H1 (cell line): ENCODE measurements at regions not wholly inside any gene's neighbourhood (a gene's known extent, or its start where the extent isn't known, plus 50 kb on each side); places are given as distances from the start of the nearest gene placed in this dataset.

ENCODE experiments used
- CTCF ChIA-PET: fragments of 300-600 bp; sonication (Branson Sonifier 250); formaldehyde crosslinking; loops from one replicate; lab custom pipeline; 2021; ENCODE audit not compliant: partially characterized antibody; lab: Charles Lee
- POLR2A ChIA-PET: fragments of 300-600 bp; sonication (Branson Sonifier 250); formaldehyde crosslinking; loops from one replicate; lab custom pipeline; 2021; ENCODE audit warnings: inconsistent platforms; ENCODE audit not compliant: partially characterized antibody; lab: Charles Lee
- DNase-seq, 2 experiments: peaks; one replicate each; pipeline versions ENCODE4 v3.0.0 to v3.0.0-alpha.2; 2010 to 2022; ENCODE audit warnings: low spot score in 2 of 2, low read depth in 1 of 2, mixed read lengths in 1 of 2
- FAIRE-seq: peaks from 2 replicates; lab custom pipeline; 2011; peaks lifted over from hg19 to GRCh38; lab: Jason Lieb, UNC
- H2AFZ ChIP-seq: 2 replicates; pipeline ENCODE4 v1.8.1; 2012; ENCODE audit warnings: low read length, inconsistent platforms
- H2AK5ac ChIP-seq: 2 replicates; pipeline ENCODE4 v1.6.1; 2013; ENCODE audit warnings: low read depth, low read length
- H2BK120ac ChIP-seq: replicated peaks from 2 replicates; pipeline ENCODE3; 2013; ENCODE audit warnings: low read depth, low read length, inconsistent platforms
- H2BK12ac ChIP-seq: 2 replicates; pipeline ENCODE4 v1.6.1; 2013; ENCODE audit warnings: low read depth, low read length
- H2BK15ac ChIP-seq: 2 replicates; pipeline ENCODE4 v1.6.1; 2013; ENCODE audit warnings: low read length
- H2BK20ac ChIP-seq: 2 replicates; pipeline ENCODE4 v1.6.1; 2013; ENCODE audit warnings: low read length
- H2BK5ac ChIP-seq: 2 replicates; pipeline ENCODE4 v1.6.1; 2013; ENCODE audit warnings: low read depth, low read length
- H3K14ac ChIP-seq: 2 replicates; pipeline ENCODE4 v1.6.1; 2013; ENCODE audit warnings: inconsistent platforms; ENCODE audit not compliant: insufficient read length
- H3K18ac ChIP-seq: 2 replicates; pipeline ENCODE4 v1.6.1; 2013; ENCODE audit warnings: low read length; ENCODE audit errors: extremely low read depth
- H3K23ac ChIP-seq: 2 replicates; pipeline ENCODE4 v1.6.1; 2013; ENCODE audit warnings: inconsistent platforms; ENCODE audit not compliant: insufficient read length
- H3K23me2 ChIP-seq: 2 replicates; pipeline ENCODE4 v1.6.1; 2013; ENCODE audit warnings: low read depth, low read length
- H3K27ac ChIP-seq: 2 replicates; pipeline ENCODE4 v1.6.1; 2011; ENCODE audit warnings: low read depth, low read length, inconsistent platforms
- H3K27me3 ChIP-seq, 4 experiments: replicated peaks in 1 of 4; 1 replicate in 1 of 4; 2 replicates in 3 of 4; pipeline versions ENCODE4 v1.6.1 to v1.8.1; 2011 to 2013; ENCODE audit warnings: low read length in 3 of 4, mild to moderate bottlenecking in 3 of 4, inconsistent platforms in 2 of 4, mixed read lengths in 2 of 4, moderate library complexity in 1 of 4; ENCODE audit not compliant: control insufficient read depth in 3 of 4, insufficient read depth in 3 of 4; ENCODE audit errors: extremely low read depth in 1 of 4
- H3K36me3 ChIP-seq, 4 experiments: 2 replicates each; pipeline versions ENCODE4 v1.6.1 to v1.8.1; 2011 to 2013; ENCODE audit warnings: mild to moderate bottlenecking in 4 of 4, low read length in 3 of 4, moderate library complexity in 2 of 4, control low read depth in 1 of 4, inconsistent platforms in 1 of 4; ENCODE audit not compliant: insufficient read depth in 4 of 4, control insufficient read depth in 2 of 4
- H3K4ac ChIP-seq: replicated peaks from 2 replicates; pipeline ENCODE3; 2013; ENCODE audit warnings: low read length, low read depth, mixed read lengths, inconsistent platforms; ENCODE audit not compliant: insufficient read length
- H3K4me1 ChIP-seq, 4 experiments: replicated peaks in 1 of 4; 1 replicate in 1 of 4; 2 replicates in 3 of 4; pipeline versions ENCODE4 v1.6.1 to v1.8.1; 2011 to 2013; ENCODE audit warnings: low read length in 3 of 4, inconsistent platforms in 2 of 4, mixed read lengths in 1 of 4; ENCODE audit not compliant: insufficient read depth in 4 of 4, control insufficient read depth in 3 of 4
- H3K4me2 ChIP-seq, 2 experiments: 2 replicates each; pipeline versions ENCODE4 v1.6.1 to v1.8.1; 2011 to 2013; ENCODE audit warnings: low read depth in 2 of 2, low read length in 2 of 2, control low read depth in 1 of 2, inconsistent platforms in 1 of 2, mild to moderate bottlenecking in 1 of 2; ENCODE audit not compliant: insufficient read depth in 1 of 2
- H3K4me3 ChIP-seq, 4 experiments: fragments of 200-600, 300-600 bp in 1 of 4; sonication (generic), shearing (Covaris generic), sonication (Bioruptor Twin) in 1 of 4; 2 replicates each; pipeline versions ENCODE4 v1.5.1 to v1.8.1; 2011 to 2016; ENCODE audit warnings: low read length in 4 of 4, low read depth in 3 of 4, control low read depth in 2 of 4, inconsistent platforms in 2 of 4, mild to moderate bottlenecking in 2 of 4, mixed read lengths in 1 of 4, moderate library complexity in 1 of 4; ENCODE audit not compliant: insufficient read depth in 2 of 4; ENCODE audit errors: extremely low read depth in 1 of 4
- H3K56ac ChIP-seq: replicated peaks from 2 replicates; pipeline ENCODE3; 2013; ENCODE audit warnings: low read depth, mild to moderate bottlenecking, mixed read lengths, low read length, inconsistent platforms; ENCODE audit not compliant: insufficient read length
- H3K79me1 ChIP-seq: 2 replicates; pipeline ENCODE4 v1.6.1; 2013; ENCODE audit warnings: low read depth, low read length, control low read depth
- H3K79me2 ChIP-seq, 2 experiments: 2 replicates each; pipeline versions ENCODE4 v1.6.1 to v1.8.1; 2012 to 2013; ENCODE audit warnings: low read length in 2 of 2, mild to moderate bottlenecking in 2 of 2, inconsistent platforms in 1 of 2; ENCODE audit not compliant: insufficient read depth in 2 of 2, control insufficient read depth in 1 of 2
- H3K9ac ChIP-seq, 4 experiments: replicated peaks in 1 of 4; 1 replicate in 1 of 4; 2 replicates in 3 of 4; pipeline versions ENCODE4 v1.6.1 to v1.8.1; 2011 to 2013; ENCODE audit warnings: low read depth in 3 of 4, low read length in 3 of 4, control low read depth in 2 of 4, mild to moderate bottlenecking in 2 of 4, moderate library complexity in 2 of 4, inconsistent platforms in 1 of 4; ENCODE audit errors: extremely low read depth in 1 of 4
- H3K9me3 ChIP-seq, 2 experiments: 2 replicates each; pipeline versions ENCODE4 v1.6.1 to v1.8.1; 2012 to 2013; ENCODE audit warnings: mild to moderate bottlenecking in 2 of 2, moderate library complexity in 2 of 2, control low read depth in 1 of 2, inconsistent platforms in 1 of 2, low read depth in 1 of 2, low read length in 1 of 2, mixed read lengths in 1 of 2; ENCODE audit not compliant: insufficient read depth in 2 of 2
- H4K20me1 ChIP-seq, 2 experiments: replicated peaks in 1 of 2; 2 replicates each; pipeline versions ENCODE3 to v1.8.1; 2011 to 2013; ENCODE audit warnings: inconsistent platforms in 2 of 2, low read length in 2 of 2, mild to moderate bottlenecking in 1 of 2; ENCODE audit not compliant: insufficient read depth in 2 of 2, control insufficient read depth in 1 of 2
- H4K5ac ChIP-seq: 2 replicates; pipeline ENCODE4 v1.6.1; 2013; ENCODE audit warnings: low read length, low read depth, mixed read lengths, inconsistent platforms; ENCODE audit not compliant: insufficient read length
- H4K8ac ChIP-seq: 2 replicates; pipeline ENCODE4 v1.8.0; 2013; ENCODE audit warnings: mild to moderate bottlenecking, moderate library complexity, low read length, inconsistent platforms; ENCODE audit not compliant: insufficient read depth; ENCODE audit errors: extremely low read depth
- H4K91ac ChIP-seq: replicated peaks from 2 replicates; pipeline ENCODE3; 2013; ENCODE audit warnings: low read length, mixed read lengths, inconsistent platforms; ENCODE audit not compliant: insufficient read length
- BACH1 ChIP-seq: IDR thresholded peaks from 2 replicates; pipeline ENCODE4 v1.6.1; 2012; ENCODE audit warnings: low read length, improper control_type of control experiment
- CREB1 ChIP-seq: IDR thresholded peaks from 2 replicates; pipeline ENCODE4 v1.6.1; 2012; ENCODE audit warnings: inconsistent platforms
- CTBP2 ChIP-seq: IDR thresholded peaks from 2 replicates; pipeline ENCODE4 v1.7.0; 2011; ENCODE audit warnings: borderline replicate concordance, mild to moderate bottlenecking, moderate library complexity, mixed read lengths, low read length; ENCODE audit not compliant: insufficient read depth, insufficient read length
- EGR1 ChIP-seq: IDR thresholded peaks from 2 replicates; pipeline ENCODE4 v1.6.1; 2011; ENCODE audit warnings: low read depth, low read length, borderline replicate concordance
- HDAC6 ChIP-seq: IDR thresholded peaks from one replicate; pipeline ENCODE4 v1.7.1; 2012; ENCODE audit warnings: low read depth, mild to moderate bottlenecking, inconsistent platforms, low read length, moderate library complexity
- JUN ChIP-seq: IDR thresholded peaks from 2 replicates; pipeline ENCODE4 v1.6.1; 2011; ENCODE audit warnings: low read depth, mild to moderate bottlenecking, improper control_type of control experiment, low read length
- KDM1A ChIP-seq: fragments of 200-600, 300-600 bp; sonication (generic); IDR thresholded peaks from 2 replicates; pipeline ENCODE4 v1.7.1; 2016; ENCODE audit warnings: mild to moderate bottlenecking, low read length, borderline replicate concordance
- KDM5A ChIP-seq: fragments of 200-600 bp; IDR thresholded peaks from 2 replicates; pipeline ENCODE4 v1.7.1; 2012; ENCODE audit warnings: mild to moderate bottlenecking, low read length, inconsistent platforms, mixed read lengths
- MAX ChIP-seq: IDR thresholded peaks from 2 replicates; pipeline ENCODE4 v1.6.1; 2012; ENCODE audit warnings: inconsistent platforms
- RAD21 ChIP-seq, 2 experiments: IDR thresholded peaks in 1 of 2; conservative IDR thresholded peaks in 1 of 2; 2 replicates each; pipeline ENCODE4 v1.6.1; 2011; ENCODE audit warnings: low read depth in 2 of 2, low read length in 2 of 2, improper control_type of control experiment in 1 of 2, inconsistent platforms in 1 of 2, mild to moderate bottlenecking in 1 of 2, moderate library complexity in 1 of 2
- RBBP5 ChIP-seq: IDR thresholded peaks from 2 replicates; pipeline ENCODE4 v1.7.1; 2012; ENCODE audit warnings: low read depth, mild to moderate bottlenecking, inconsistent platforms, low read length, moderate library complexity, borderline replicate concordance
- SIRT6 ChIP-seq: IDR thresholded peaks from one replicate; pipeline ENCODE4 v1.7.1; 2012; ENCODE audit warnings: low read length, inconsistent platforms
- SP2 ChIP-seq: IDR thresholded peaks from 2 replicates; pipeline ENCODE4 v1.6.1; 2012; ENCODE audit warnings: mild to moderate bottlenecking, low read length, inconsistent platforms
- SRF ChIP-seq: IDR thresholded peaks from 2 replicates; pipeline ENCODE4 v1.6.1; 2011; ENCODE audit warnings: mild to moderate bottlenecking, low read depth, low read length, moderate library complexity
- YY1 ChIP-seq: IDR thresholded peaks from 2 replicates; pipeline ENCODE4 v1.6.1; 2011; ENCODE audit warnings: low read depth, mild to moderate bottlenecking, low read length
- ZNF274 ChIP-seq: IDR thresholded peaks from 2 replicates; pipeline ENCODE4 v1.7.0; 2012; ENCODE audit warnings: low read length, borderline replicate concordance; ENCODE audit errors: extremely low read depth
- WGBS, 2 experiments: shearing (Covaris generic) in 1 of 2; methylation state at CpG; one replicate each; pipeline versions ENCODE4 v1.1.6 to v1.1.7; 2013 to 2015; ENCODE audit warnings: low lambda C conversion rate in 2 of 2, mixed read lengths in 2 of 2, inconsistent platforms in 1 of 2, low coverage in 1 of 2, missing lambda C conversion rate in 1 of 2; ENCODE audit not compliant: insufficient replicate concordance in 2 of 2, insufficient coverage in 1 of 2, insufficient read length in 1 of 2; ENCODE audit errors: extremely low coverage in 1 of 2, missing lambda C conversion rate in 1 of 2; 5-methylcytosine and 5-hydroxymethylcytosine counted together

- Histone ChIP-seq H2BK20ac (no peak overlapping the region), H3K23ac (no peak overlapping the region), H3K56ac (no peak overlapping the region), H2AFZ (no peak overlapping the region), H3K4me3 (no peak overlapping the region), H3K4me2 (no peak overlapping the region), H3K9me3 (no peaks in the 10 kb centered on the region), H2BK15ac (no peak overlapping the region), H4K91ac (no peak overlapping the region), H4K5ac (no peak overlapping the region), H4K8ac (no peak overlapping the region), H3K36me3 (no peaks in the 10 kb centered on the region), H3K79me2 (no peaks in the 10 kb centered on the region), H3K14ac (no peak overlapping the region), H2BK120ac (no peak overlapping the region), H3K23me2 (no peaks in the 10 kb centered on the region), H3K18ac (no peak overlapping the region), H3K79me1 (no peaks in the 10 kb centered on the region), H2BK12ac (no peak overlapping the region), H3K4me1 (peaks cover 0 to 10% (median 4%) of the 10 kb centered on the region in 4 experiments; a peak in 4 of 7 replicates), H3K27me3 (no peaks in the 10 kb centered on the region), H3K4ac (no peak overlapping the region), H4K20me1 (no peaks in the 10 kb centered on the region), H3K27ac (no peak overlapping the region), H3K9ac (no peak overlapping the region), H2AK5ac (no peak overlapping the region), H2BK5ac (no peak overlapping the region)
- 81% methylated on average over 2 of the region's 2 CpGs; no CpG with 5 or more reads in 1 of the 2 experiments for WGBS, 2 experiments
- CTCF ChIA-PET: interaction anchor here (1.2 kb wide), 1 partner anchor 156 kb away, joined by 6 read pairs; no protein-coding TSS in a partner anchor
- no peak for DNase-seq
- POLR2A ChIA-PET: no interaction called here
- FAIRE-seq: no peak
- TF ChIP-seq MAX: no peak
- no peak for TF ChIP-seq EGR1
- no peak for TF ChIP-seq CREB1
- TF ChIP-seq KDM1A: no peak
- no peak for TF ChIP-seq ZNF274
- TF ChIP-seq CTBP2: no peak
- TF ChIP-seq BACH1: no peak
- no peak for TF ChIP-seq SRF
- TF ChIP-seq HDAC6: no peak
- TF ChIP-seq RAD21 (IDR thresholded peaks at IDR 0.05 in 1 of 2, conservative IDR thresholded peaks at IDR 0.05 in 1 of 2; ENCODE audit: low read depth in 2 of 2, low read length in 2 of 2): no peak
- no peak for TF ChIP-seq SIRT6
- no peak for TF ChIP-seq KDM5A
- no peak for TF ChIP-seq SP2
- no peak for TF ChIP-seq JUN
- TF ChIP-seq YY1: no peak
- TF ChIP-seq RBBP5: no peak
These were observed 465.4 kb upstream of the CCL2 start for GRCh38 chr17:33789658-33790057.
